ENCODE measurements at regions not wholly inside any gene's neighbourhood (a gene's known extent, or its start where the extent isn't known, plus 50 kb on each side); places are given as distances from the start of the nearest gene placed in this dataset.

- TF ChIP-seq POLR2AphosphoS5 (IDR thresholded peaks at IDR 0.05; ENCODE audit: borderline replicate concordance, low read depth, low read length) = no peak
- TF ChIP-seq EZH2 (IDR thresholded peaks at IDR 0.05) = no peak
- TF ChIP-seq FOXP2 (optimal IDR thresholded peaks at IDR 0.05; ENCODE audit: control extremely low read depth, extremely low read length, insufficient read depth) = no peak
- no peaks in the 10 kb centered on the region for H3K36me3 ChIP-seq (ENCODE audit: insufficient read depth, low read length)
- no peaks in the 10 kb centered on the region for H3K9me3 ChIP-seq (ENCODE audit: low read depth, low read length)
- H3K9ac ChIP-seq (ENCODE audit: insufficient read length) = no peak overlapping the region
- H3K4me3 ChIP-seq = no peak overlapping the region
- no peak overlapping the region for H3K27ac ChIP-seq
- no peak for DNase-seq (ENCODE audit: low read depth, low spot score)
Measured at GRCh38 chr7:88700725-88701124, 58.8 kb upstream of the ZNF804B start.

- DNase-seq (ENCODE audit: low read depth, low spot score) = no peak
- no peaks in the 10 kb centered on the region for H3K36me3 ChIP-seq (ENCODE audit: insufficient read depth, low read length)
- no peak overlapping the region for H3K27ac ChIP-seq
- H3K9ac ChIP-seq (ENCODE audit: insufficient read length) = no peak overlapping the region
- H3K9me3 ChIP-seq (ENCODE audit: low read depth, low read length) = no peaks in the 10 kb centered on the region
- no peak for TF ChIP-seq EZH2 (IDR thresholded peaks at IDR 0.05)
- no peak for TF ChIP-seq POLR2AphosphoS5 (IDR thresholded peaks at IDR 0.05; ENCODE audit: borderline replicate concordance, low read depth, low read length)
- TF ChIP-seq FOXP2 (optimal IDR thresholded peaks at IDR 0.05; ENCODE audit: control extremely low read depth, extremely low read length, insufficient read depth) = no peak
- H3K4me3 ChIP-seq = no peak overlapping the region
Measured at GRCh38 chr7:88694207-88694606, 65.3 kb upstream of the ZNF804B start.

- no peak for TF ChIP-seq FOXP2 (optimal IDR thresholded peaks at IDR 0.05; ENCODE audit: control extremely low read depth, extremely low read length, insufficient read depth)
- TF ChIP-seq EZH2 (IDR thresholded peaks at IDR 0.05) = no peak
- no peak for TF ChIP-seq POLR2AphosphoS5 (IDR thresholded peaks at IDR 0.05; ENCODE audit: borderline replicate concordance, low read depth, low read length)
- no peak for DNase-seq (ENCODE audit: low read depth, low spot score)
- Histone ChIP-seq H3K4me3 (no peak overlapping the region), H3K9ac (ENCODE audit: insufficient read length) (no peak overlapping the region), H3K27ac (no peak overlapping the region), H3K36me3 (ENCODE audit: insufficient read depth, low read length) (no peaks in the 10 kb centered on the region), H3K9me3 (ENCODE audit: low read depth, low read length) (no peaks in the 10 kb centered on the region)
Measured at GRCh38 chr7:88693131-88693530, 66.4 kb upstream of the ZNF804B start.

- Histone ChIP-seq H3K9ac (ENCODE audit: insufficient read length) (no peak overlapping the region), H3K4me3 (no peak overlapping the region), H3K27ac (no peak overlapping the region), H3K9me3 (ENCODE audit: low read depth, low read length) (no peaks in the 10 kb centered on the region), H3K36me3 (ENCODE audit: insufficient read depth, low read length) (no peaks in the 10 kb centered on the region)
- DNase-seq (ENCODE audit: low read depth, low spot score) = no peak
- TF ChIP-seq EZH2 (IDR thresholded peaks at IDR 0.05) = no peak
- TF ChIP-seq FOXP2 (optimal IDR thresholded peaks at IDR 0.05; ENCODE audit: control extremely low read depth, extremely low read length, insufficient read depth) = no peak
- TF ChIP-seq POLR2AphosphoS5 (IDR thresholded peaks at IDR 0.05; ENCODE audit: borderline replicate concordance, low read depth, low read length) = no peak
Measured at GRCh38 chr7:88692493-88692892, 67.0 kb upstream of the ZNF804B start.

GRCh38 chr7:88689821-88690220, 69.7 kb upstream of the ZNF804B start:
- no peak overlapping the region for H3K9ac ChIP-seq (ENCODE audit: insufficient read length)
- no peak overlapping the region for H3K4me3 ChIP-seq
- no peak for TF ChIP-seq FOXP2 (optimal IDR thresholded peaks at IDR 0.05; ENCODE audit: control extremely low read depth, extremely low read length, insufficient read depth)
- no peak for TF ChIP-seq EZH2 (IDR thresholded peaks at IDR 0.05)
- TF ChIP-seq POLR2AphosphoS5 (IDR thresholded peaks at IDR 0.05; ENCODE audit: borderline replicate concordance, low read depth, low read length) = no peak
- no peaks in the 10 kb centered on the region for H3K36me3 ChIP-seq (ENCODE audit: insufficient read depth, low read length)
- no peak for DNase-seq (ENCODE audit: low read depth, low spot score)
- no peak overlapping the region for H3K27ac ChIP-seq
- H3K9me3 ChIP-seq (ENCODE audit: low read depth, low read length) = no peaks in the 10 kb centered on the region

GRCh38 chr7:88688222-88688621, 71.3 kb upstream of the ZNF804B start:
- Histone ChIP-seq H3K9me3 (ENCODE audit: low read depth, low read length) (no peaks in the 10 kb centered on the region), H3K27ac (no peak overlapping the region), H3K36me3 (ENCODE audit: insufficient read depth, low read length) (no peaks in the 10 kb centered on the region), H3K9ac (ENCODE audit: insufficient read length) (no peak overlapping the region), H3K4me3 (no peak overlapping the region)
- DNase-seq (ENCODE audit: low read depth, low spot score) = no peak
- TF ChIP-seq POLR2AphosphoS5 (IDR thresholded peaks at IDR 0.05; ENCODE audit: borderline replicate concordance, low read depth, low read length) (no peak), FOXP2 (optimal IDR thresholded peaks at IDR 0.05; ENCODE audit: control extremely low read depth, extremely low read length, insufficient read depth) (no peak), EZH2 (IDR thresholded peaks at IDR 0.05) (no peak)

- no peaks in the 10 kb centered on the region for H3K9me3 ChIP-seq (ENCODE audit: low read depth, low read length)
- no peak overlapping the region for H3K4me3 ChIP-seq
- no peak overlapping the region for H3K27ac ChIP-seq
- no peak overlapping the region for H3K9ac ChIP-seq (ENCODE audit: insufficient read length)
- no peak for TF ChIP-seq POLR2AphosphoS5 (IDR thresholded peaks at IDR 0.05; ENCODE audit: borderline replicate concordance, low read depth, low read length)
- no peak for DNase-seq (ENCODE audit: low read depth, low spot score)
- no peaks in the 10 kb centered on the region for H3K36me3 ChIP-seq (ENCODE audit: insufficient read depth, low read length)
Measured at GRCh38 chr7:88686468-88687229, 72.9 kb upstream of the ZNF804B start.

- DNase-seq (ENCODE audit: low read depth, low spot score) = no peak
Measured at GRCh38 chr7:88681682-88682081, 77.8 kb upstream of the ZNF804B start.

GRCh38 chr7:88670536-88670935, 89.0 kb upstream of the ZNF804B start:
- no peak overlapping the region for H3K27ac ChIP-seq
- no peak overlapping the region for H3K9ac ChIP-seq (ENCODE audit: insufficient read length)
- H3K4me3 ChIP-seq = no peak overlapping the region
- no peaks in the 10 kb centered on the region for H3K9me3 ChIP-seq (ENCODE audit: low read depth, low read length)
- no peak for DNase-seq (ENCODE audit: low read depth, low spot score)
- no peak for TF ChIP-seq EZH2 (IDR thresholded peaks at IDR 0.05)
- TF ChIP-seq POLR2AphosphoS5 (IDR thresholded peaks at IDR 0.05; ENCODE audit: borderline replicate concordance, low read depth, low read length) = no peak
- no peak for TF ChIP-seq FOXP2 (optimal IDR thresholded peaks at IDR 0.05; ENCODE audit: control extremely low read depth, extremely low read length, insufficient read depth)
- no peaks in the 10 kb centered on the region for H3K36me3 ChIP-seq (ENCODE audit: insufficient read depth, low read length)

More at GRCh38 chr7:88681682-88682081, 77.8 kb upstream of the ZNF804B start:
- H3K4me3 ChIP-seq = no peak overlapping the region
- H3K36me3 ChIP-seq (ENCODE audit: insufficient read depth, low read length) = no peaks in the 10 kb centered on the region
- H3K9ac ChIP-seq (ENCODE audit: insufficient read length) = no peak overlapping the region
- no peak overlapping the region for H3K27ac ChIP-seq
- TF ChIP-seq POLR2AphosphoS5 (IDR thresholded peaks at IDR 0.05; ENCODE audit: borderline replicate concordance, low read depth, low read length) = no peak
- no peak for TF ChIP-seq EZH2 (IDR thresholded peaks at IDR 0.05)
- no peak for TF ChIP-seq FOXP2 (optimal IDR thresholded peaks at IDR 0.05; ENCODE audit: control extremely low read depth, extremely low read length, insufficient read depth)
- H3K9me3 ChIP-seq (ENCODE audit: low read depth, low read length) = no peaks in the 10 kb centered on the region

All from SK-N-MC (cell line).